ENCODE measurements at regions not wholly inside any gene's neighbourhood (a gene's known extent, or its start where the extent isn't known, plus 50 kb on each side); places are given as distances from the start of the nearest gene placed in this dataset.

DNA sequence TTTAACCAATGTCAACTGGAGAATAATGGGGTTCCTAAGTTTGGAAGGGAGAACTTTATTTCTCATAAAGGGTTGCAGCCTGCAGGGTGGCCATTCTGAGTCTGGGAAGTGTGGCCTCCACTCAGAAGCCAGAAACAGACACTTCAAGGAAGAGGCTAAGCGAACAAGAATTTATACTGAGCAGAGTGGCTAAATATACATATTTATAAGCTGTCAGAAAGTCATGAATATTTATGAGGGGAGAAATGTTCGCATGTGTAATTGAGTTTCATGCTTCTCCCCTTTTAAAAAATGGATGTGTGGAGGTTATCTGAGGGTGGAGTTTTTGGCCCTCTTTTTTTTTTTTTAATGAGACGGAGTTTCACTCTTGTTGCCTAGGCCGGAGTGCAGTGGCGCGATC is 78.1 kb upstream of the PLAC8 start:
- TF ChIP-seq CTCF (conservative IDR thresholded peaks at IDR 0.05 in 1 of 2, IDR thresholded peaks at IDR 0.05 in 1 of 2; ENCODE audit: extremely low read depth in 1 of 2, insufficient read depth in 1 of 2, low read depth in 1 of 2, low read length in 2 of 2) (no peak), EZH2 (IDR thresholded peaks at IDR 0.05; ENCODE audit: borderline replicate concordance, low read length) (no peak)

Data from mammary epithelial cell (primary cell).